ENCODE measurements at regions not wholly inside any gene's neighbourhood (a gene's known extent, or its start where the extent isn't known, plus 50 kb on each side); places are given as distances from the start of the nearest gene placed in this dataset.
A peak's percentile ranks its signal among the peaks of the same experiment; 100 is the strongest.
"Not testable (repeated sequence)": the region's sequence is repeated elsewhere in the genome, so short reads cannot be mapped to it uniquely, and the experiment has no call there.

DNA sequence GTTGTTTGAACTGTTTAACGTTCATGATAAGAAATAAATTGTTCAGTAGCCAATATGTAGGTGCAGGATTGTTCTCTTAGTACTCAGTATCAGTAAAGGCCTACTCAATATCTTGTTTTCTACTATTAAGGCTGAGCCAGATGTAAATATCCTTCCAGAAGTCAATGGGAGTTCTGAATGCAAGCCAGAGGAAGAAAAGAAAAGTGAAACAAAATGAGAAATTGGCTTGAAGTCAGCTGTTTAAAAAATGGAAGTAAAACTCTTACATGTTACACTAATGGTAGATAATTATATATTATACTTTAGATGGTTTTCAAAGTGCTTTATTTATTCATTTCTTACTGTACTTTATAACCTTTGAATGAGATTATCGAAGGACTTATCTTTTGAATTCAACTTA, 1417.9 kb downstream of the ADGRL3 start:
- WGBS (ENCODE audit: insufficient coverage, low lambda C conversion rate) = 75% methylated on average over 2 of the region's 2 CpGs
- Histone ChIP-seq H3K4me3 (ENCODE audit: low read length) (no peak overlapping the region), H3K4me1 (ENCODE audit: control insufficient read depth, insufficient read depth, low read length) (no peaks in the 10 kb centered on the region)

GRCh38 chr4:62601737-62602136, 1401.6 kb downstream of the ADGRL3 start:
- no peak overlapping the region for H3K4me3 ChIP-seq (ENCODE audit: low read length)
- no peaks in the 10 kb centered on the region for H3K36me3 ChIP-seq (ENCODE audit: control insufficient read depth, insufficient read depth, low read length)

More for the DNA sequence above, 1417.9 kb downstream of the ADGRL3 start:
- Histone ChIP-seq H3K27me3 (ENCODE audit: control insufficient read depth, insufficient read depth, low read length) (no peaks in the 10 kb centered on the region), H3K9me3 (ENCODE audit: control insufficient read depth, low read depth, low read length) (peaks cover under 1% of the 10 kb centered on the region), H3K36me3 (ENCODE audit: control insufficient read depth, insufficient read depth, low read length) (no peaks in the 10 kb centered on the region), H3K27ac (ENCODE audit: low read length) (no peak overlapping the region)
- DNase-seq = no peak

DNA sequence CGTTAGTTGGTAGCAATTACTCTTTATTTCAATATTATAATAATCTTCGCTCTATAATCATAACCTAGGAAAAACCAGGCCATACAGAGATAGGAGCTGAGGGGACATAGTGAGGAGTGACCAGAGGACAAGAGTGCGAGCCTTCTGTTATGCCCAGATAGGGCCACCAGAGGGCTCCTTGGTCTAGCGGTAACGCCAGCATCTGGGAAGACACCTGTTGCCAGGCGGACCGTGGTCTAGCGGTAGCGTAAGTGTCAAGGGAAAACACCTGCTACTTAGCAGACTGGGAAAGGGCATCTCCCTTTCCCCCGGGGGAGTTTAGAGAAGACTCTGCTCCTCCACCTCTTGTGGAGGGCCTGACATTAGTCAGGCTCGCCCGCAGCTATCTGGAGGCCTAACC, 1395.1 kb downstream of the ADGRL3 start:
- H3K4me1 ChIP-seq (ENCODE audit: control insufficient read depth, insufficient read depth, low read length); H3K27ac ChIP-seq (ENCODE audit: low read length); H3K4me3 ChIP-seq (ENCODE audit: low read length); DNase-seq; H3K9me3 ChIP-seq (ENCODE audit: control insufficient read depth, low read depth, low read length); H3K27me3 ChIP-seq (ENCODE audit: control insufficient read depth, insufficient read depth, low read length); H3K36me3 ChIP-seq (ENCODE audit: control insufficient read depth, insufficient read depth, low read length): not testable (repeated sequence)
- no CpG with 5 or more reads among the region's 12 CpGs for WGBS (ENCODE audit: insufficient coverage, low lambda C conversion rate)

More at GRCh38 chr4:62601737-62602136, 1401.6 kb downstream of the ADGRL3 start:
- no peak for DNase-seq
- Histone ChIP-seq H3K4me1 (ENCODE audit: control insufficient read depth, insufficient read depth, low read length) (no peaks in the 10 kb centered on the region), H3K27ac (ENCODE audit: low read length) (no peak overlapping the region), H3K9me3 (ENCODE audit: control insufficient read depth, low read depth, low read length) (no peaks in the 10 kb centered on the region), H3K27me3 (ENCODE audit: control insufficient read depth, insufficient read depth, low read length) (no peaks in the 10 kb centered on the region)
- WGBS (ENCODE audit: insufficient coverage, low lambda C conversion rate) = 83% methylated on average over 1 of the region's 1 CpG

DNA sequence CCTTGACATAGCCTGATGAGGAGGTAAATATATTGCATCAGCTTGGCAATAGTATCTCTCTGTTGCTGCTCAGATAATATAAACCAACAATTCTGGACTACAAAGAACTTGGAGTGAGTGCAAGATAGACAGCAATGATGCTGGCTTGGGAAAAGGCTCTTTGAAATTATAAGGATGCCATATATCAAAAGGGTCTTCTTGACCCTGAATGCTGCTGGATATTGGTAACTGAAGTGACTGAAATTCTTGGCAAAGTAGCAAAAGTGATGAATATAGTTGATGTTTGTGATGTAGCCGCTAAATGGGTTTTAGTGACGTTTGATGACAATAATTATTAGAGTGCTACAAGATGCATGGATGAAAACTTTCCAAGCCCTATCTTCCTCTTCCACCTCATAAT, 1391.6 kb downstream of the ADGRL3 start:
- WGBS (ENCODE audit: insufficient coverage, low lambda C conversion rate) = no CpG with 5 or more reads among the region's 2 CpGs
- no peak overlapping the region for H3K27ac ChIP-seq (ENCODE audit: low read length)
- no peaks in the 10 kb centered on the region for H3K4me1 ChIP-seq (ENCODE audit: control insufficient read depth, insufficient read depth, low read length)
- no peaks in the 10 kb centered on the region for H3K36me3 ChIP-seq (ENCODE audit: control insufficient read depth, insufficient read depth, low read length)
- no peaks in the 10 kb centered on the region for H3K27me3 ChIP-seq (ENCODE audit: control insufficient read depth, insufficient read depth, low read length)
- no peak overlapping the region for H3K4me3 ChIP-seq (ENCODE audit: low read length)
- no peak for DNase-seq
- peaks cover 3% of the 10 kb centered on the region for H3K9me3 ChIP-seq (ENCODE audit: control insufficient read depth, low read depth, low read length)

GRCh38 chr4:62588671-62589070, 1388.5 kb downstream of the ADGRL3 start:
- H3K27ac ChIP-seq (ENCODE audit: low read length) = no peak overlapping the region
- H3K4me3 ChIP-seq (ENCODE audit: low read length) = no peak overlapping the region
- no peaks in the 10 kb centered on the region for H3K36me3 ChIP-seq (ENCODE audit: control insufficient read depth, insufficient read depth, low read length)
- H3K9me3 ChIP-seq (ENCODE audit: control insufficient read depth, low read depth, low read length) = no peaks in the 10 kb centered on the region
- no peak for DNase-seq
- no CpG with 5 or more reads among the region's 1 CpG for WGBS (ENCODE audit: insufficient coverage, low lambda C conversion rate)
- no peaks in the 10 kb centered on the region for H3K27me3 ChIP-seq (ENCODE audit: control insufficient read depth, insufficient read depth, low read length)
- no peaks in the 10 kb centered on the region for H3K4me1 ChIP-seq (ENCODE audit: control insufficient read depth, insufficient read depth, low read length)

GRCh38 chr4:62571494-62571893, 1371.4 kb downstream of the ADGRL3 start:
- DNase-seq = peak; percentile 24 to 36
- whole genome bisulfite sequencing (ENCODE audit: insufficient coverage, low lambda C conversion rate) = no CpG with 5 or more reads among the region's 4 CpGs
- H3K36me3 ChIP-seq (ENCODE audit: control insufficient read depth, insufficient read depth, low read length) = no peaks in the 10 kb centered on the region

GRCh38 chr4:62560858-62561257, 1360.7 kb downstream of the ADGRL3 start:
- Histone ChIP-seq H3K4me3 (ENCODE audit: low read length) (no peak overlapping the region), H3K9me3 (ENCODE audit: control insufficient read depth, low read depth, low read length) (no peaks in the 10 kb centered on the region), H3K36me3 (ENCODE audit: control insufficient read depth, insufficient read depth, low read length) (no peaks in the 10 kb centered on the region), H3K27me3 (ENCODE audit: control insufficient read depth, insufficient read depth, low read length) (no peaks in the 10 kb centered on the region), H3K27ac (ENCODE audit: low read length) (no peak overlapping the region), H3K4me1 (ENCODE audit: control insufficient read depth, insufficient read depth, low read length) (no peaks in the 10 kb centered on the region)
- DNase-seq = no peak

More at GRCh38 chr4:62571494-62571893, 1371.4 kb downstream of the ADGRL3 start:
- H3K9me3 ChIP-seq (ENCODE audit: control insufficient read depth, low read depth, low read length) = no peaks in the 10 kb centered on the region
- no peak overlapping the region for H3K27ac ChIP-seq (ENCODE audit: low read length)
- H3K4me3 ChIP-seq (ENCODE audit: low read length) = no peak overlapping the region
- H3K4me1 ChIP-seq (ENCODE audit: control insufficient read depth, insufficient read depth, low read length) = no peaks in the 10 kb centered on the region
- H3K27me3 ChIP-seq (ENCODE audit: control insufficient read depth, insufficient read depth, low read length) = no peaks in the 10 kb centered on the region

- peaks cover 9% of the 10 kb centered on the region for H3K4me1 ChIP-seq (ENCODE audit: control insufficient read depth, insufficient read depth, low read length)
- H3K4me3 ChIP-seq (ENCODE audit: low read length) = no peak overlapping the region
- peak overlapping the region; percentile 13 for H3K27ac ChIP-seq (ENCODE audit: low read length)
- no peaks in the 10 kb centered on the region for H3K9me3 ChIP-seq (ENCODE audit: control insufficient read depth, low read depth, low read length)
- WGBS (ENCODE audit: insufficient coverage, low lambda C conversion rate) = 67% methylated on average over 1 of the region's 2 CpGs
- no peak for DNase-seq
- no peaks in the 10 kb centered on the region for H3K27me3 ChIP-seq (ENCODE audit: control insufficient read depth, insufficient read depth, low read length)
- H3K36me3 ChIP-seq (ENCODE audit: control insufficient read depth, insufficient read depth, low read length) = no peaks in the 10 kb centered on the region
Observed at GRCh38 chr4:62550121-62550520, 1350.0 kb downstream of the ADGRL3 start.

DNA sequence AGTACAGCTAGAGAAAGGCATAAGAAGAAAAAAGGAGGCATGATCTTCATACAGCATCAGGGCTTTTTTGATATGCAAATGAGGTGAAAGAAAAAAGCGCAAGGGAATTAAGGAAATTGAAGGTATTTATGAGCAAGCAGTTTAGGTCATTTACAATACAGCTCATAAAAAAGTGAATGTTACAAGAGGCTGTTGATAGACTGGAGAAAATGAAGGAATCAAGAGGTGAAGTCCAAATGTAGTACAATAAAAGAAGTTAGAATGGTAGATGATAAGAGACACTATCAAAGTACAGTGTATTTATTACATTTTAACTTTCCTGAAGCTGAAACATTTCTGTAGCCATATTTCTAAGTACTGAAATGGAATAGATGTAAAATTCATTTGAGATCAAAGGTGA, 1349.5 kb downstream of the ADGRL3 start:
- Histone ChIP-seq H3K4me3 (ENCODE audit: low read length) (no peak overlapping the region), H3K27ac (ENCODE audit: low read length) (no peak overlapping the region), H3K4me1 (ENCODE audit: control insufficient read depth, insufficient read depth, low read length) (peaks cover 9% of the 10 kb centered on the region), H3K36me3 (ENCODE audit: control insufficient read depth, insufficient read depth, low read length) (no peaks in the 10 kb centered on the region), H3K9me3 (ENCODE audit: control insufficient read depth, low read depth, low read length) (no peaks in the 10 kb centered on the region), H3K27me3 (ENCODE audit: control insufficient read depth, insufficient read depth, low read length) (no peaks in the 10 kb centered on the region)
- peak; percentile 4 to 31 for DNase-seq
- WGBS (ENCODE audit: insufficient coverage, low lambda C conversion rate) = 69% methylated on average over 1 of the region's 1 CpG

GRCh38 chr4:62548765-62549164, 1348.6 kb downstream of the ADGRL3 start:
- peaks cover 9% of the 10 kb centered on the region for H3K4me1 ChIP-seq (ENCODE audit: control insufficient read depth, insufficient read depth, low read length)
- no peak for DNase-seq
- no peaks in the 10 kb centered on the region for H3K36me3 ChIP-seq (ENCODE audit: control insufficient read depth, insufficient read depth, low read length)
- H3K27me3 ChIP-seq (ENCODE audit: control insufficient read depth, insufficient read depth, low read length) = no peaks in the 10 kb centered on the region
- no peak overlapping the region for H3K27ac ChIP-seq (ENCODE audit: low read length)
- no peaks in the 10 kb centered on the region for H3K9me3 ChIP-seq (ENCODE audit: control insufficient read depth, low read depth, low read length)
- H3K4me3 ChIP-seq (ENCODE audit: low read length) = no peak overlapping the region

DNA sequence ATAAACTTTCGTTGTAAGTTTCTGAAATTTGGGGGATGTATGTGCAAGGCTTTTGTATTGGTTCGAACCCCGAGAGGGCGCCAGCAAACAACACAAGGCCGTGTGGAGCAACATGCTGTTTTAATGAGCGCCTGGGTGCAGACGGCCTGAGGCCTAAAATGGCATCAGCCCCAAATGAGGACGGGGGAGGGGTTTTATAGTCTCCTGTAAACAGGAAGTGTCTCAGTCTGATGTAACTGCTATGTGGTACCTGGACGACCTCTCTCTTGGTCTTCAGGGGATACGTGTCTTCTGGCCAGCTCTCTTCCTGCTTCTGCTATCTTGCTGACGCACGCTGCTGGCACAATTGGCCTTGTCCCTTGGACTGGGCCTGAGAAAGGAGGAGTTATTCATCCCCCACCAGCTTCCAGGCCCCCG, 1348.0 kb downstream of the ADGRL3 start:
- Histone ChIP-seq H3K4me1 (ENCODE audit: control insufficient read depth, insufficient read depth, low read length) (peaks cover 9% of the 10 kb centered on the region), H3K9me3 (ENCODE audit: control insufficient read depth, low read depth, low read length) (no peaks in the 10 kb centered on the region), H3K27me3 (ENCODE audit: control insufficient read depth, insufficient read depth, low read length) (no peaks in the 10 kb centered on the region), H3K36me3 (ENCODE audit: control insufficient read depth, insufficient read depth, low read length) (no peaks in the 10 kb centered on the region), H3K4me3 (ENCODE audit: low read length) (no peak overlapping the region), H3K27ac (ENCODE audit: low read length) (no peak overlapping the region)
- no CpG with 5 or more reads among the region's 13 CpGs for WGBS (ENCODE audit: insufficient coverage, low lambda C conversion rate)
- peak; percentile 25 to 39 for DNase-seq
